ENCODE measurements at regions not wholly inside any gene's neighbourhood (a gene's known extent, or its start where the extent isn't known, plus 50 kb on each side); places are given as distances from the start of the nearest gene placed in this dataset.

DNA sequence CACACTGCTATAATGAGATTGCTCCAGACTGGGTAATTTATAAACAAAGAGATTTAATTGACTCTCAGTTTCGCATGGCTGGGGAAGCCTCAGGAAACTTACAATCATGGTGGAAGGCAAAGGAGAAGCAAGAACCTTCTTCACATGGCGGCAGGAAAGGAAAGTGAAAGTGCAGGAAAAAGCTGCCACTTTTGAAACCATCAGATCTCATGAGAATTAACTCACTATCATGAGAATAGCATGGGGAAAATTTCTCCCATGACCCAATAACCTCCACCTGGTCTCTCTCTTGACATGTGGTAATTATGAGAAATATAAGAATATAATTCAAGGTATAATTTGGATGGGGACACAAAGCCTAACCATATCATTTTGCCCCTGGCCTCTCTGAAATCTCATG, 884.2 kb downstream of the GLUD2 start:
- Histone ChIP-seq H3K4me3 (no peak overlapping the region), H3K27ac (ENCODE audit: control insufficient read depth, insufficient read depth) (no peak overlapping the region), H2AFZ (ENCODE audit: control insufficient read depth, low read depth, low read length) (no peak overlapping the region), H3K36me3 (ENCODE audit: control insufficient read depth in 2 of 2, insufficient read depth in 2 of 2, low read length in 1 of 2) (no peaks in the 10 kb centered on the region), H3K4me2 (ENCODE audit: control insufficient read depth, insufficient read depth) (no peak overlapping the region), H4K20me1 (ENCODE audit: control insufficient read depth, insufficient read depth) (no peaks in the 10 kb centered on the region), H3K79me2 (ENCODE audit: control insufficient read depth, insufficient read depth, low read length) (no peaks in the 10 kb centered on the region), H3K27me3 (replicated peaks in 1 of 2; ENCODE audit: control insufficient read depth in 2 of 2, insufficient read depth in 2 of 2, low read length in 1 of 2) (no peaks in the 10 kb centered on the region), H3K9me3 (replicated peaks; ENCODE audit: control insufficient read depth, insufficient read depth, low read length) (no peaks in the 10 kb centered on the region; the same call in 2 of the 3 replicates), H3K4me1 (ENCODE audit: control insufficient read depth, insufficient read depth, low read length) (no peaks in the 10 kb centered on the region), H3K9ac (ENCODE audit: control insufficient read depth, insufficient read depth, low read length) (no peak overlapping the region)
- CTCF ChIA-PET, result no interaction called here
- RAD21 ChIA-PET (ENCODE audit: unreplicated experiment), result no interaction called here
- no peak for FAIRE-seq
- intact Hi-C loops (cut with micrococcal nuclease; ENCODE audit: unreplicated experiment) (no loop called here), in situ Hi-C loops (cut with MboI) (no loop called here)
- SMC1A ChIA-PET (ENCODE audit: uncharacterized antibody, unreplicated experiment), result no interaction called here
- 23% methylated on average over 2 of the region's 2 CpGs for WGBS (ENCODE audit: insufficient coverage, insufficient replicate concordance, low lambda C conversion rate, missing lambda C conversion rate)
- ATAC-seq, result no peak
- TF ChIP-seq SMAD1 (IDR thresholded peaks at IDR 0.05; ENCODE audit: low read depth, partially characterized antibody) (no peak), NR2F1 (conservative IDR thresholded peaks at IDR 0.05) (0 out of 2 replicates have a peak, but pooled peaks have one; percentile 20), ASH2L (IDR thresholded peaks at IDR 0.05; ENCODE audit: borderline replicate concordance, low read depth) (no peak), MEF2B (IDR thresholded peaks at IDR 0.05; ENCODE audit: partially characterized antibody, poor library complexity, severe bottlenecking) (peak; percentile 61), STAT1 (conservative IDR thresholded peaks at IDR 0.05) (no peak), TARDBP (IDR thresholded peaks at IDR 0.05; ENCODE audit: borderline replicate concordance) (no peak), ZSCAN29 (IDR thresholded peaks at IDR 0.05) (no peak), MXI1 (IDR thresholded peaks at IDR 0.05; ENCODE audit: low read depth, low read length) (no peak), CBX5 (IDR thresholded peaks at IDR 0.05; ENCODE audit: low read depth) (no peak), ZNF274 (IDR thresholded peaks at IDR 0.05; ENCODE audit: insufficient read depth, insufficient read length) (no peak)
- TF ChIP-seq, protein P1, sequence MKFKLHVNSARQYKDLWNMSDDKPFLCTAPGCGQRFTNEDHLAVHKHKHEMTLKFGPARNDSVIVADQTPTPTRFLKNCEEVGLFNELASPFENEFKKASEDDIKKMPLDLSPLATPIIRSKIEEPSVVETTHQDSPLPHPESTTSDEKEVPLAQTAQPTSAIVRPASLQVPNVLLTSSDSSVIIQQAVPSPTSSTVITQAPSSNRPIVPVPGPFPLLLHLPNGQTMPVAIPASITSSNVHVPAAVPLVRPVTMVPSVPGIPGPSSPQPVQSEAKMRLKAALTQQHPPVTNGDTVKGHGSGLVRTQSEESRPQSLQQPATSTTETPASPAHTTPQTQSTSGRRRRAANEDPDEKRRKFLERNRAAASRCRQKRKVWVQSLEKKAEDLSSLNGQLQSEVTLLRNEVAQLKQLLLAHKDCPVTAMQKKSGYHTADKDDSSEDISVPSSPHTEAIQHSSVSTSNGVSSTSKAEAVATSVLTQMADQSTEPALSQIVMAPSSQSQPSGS (IDR thresholded peaks at IDR 0.05; ENCODE audit: low read length), result no peak
- TF ChIP-seq, protein P2, sequence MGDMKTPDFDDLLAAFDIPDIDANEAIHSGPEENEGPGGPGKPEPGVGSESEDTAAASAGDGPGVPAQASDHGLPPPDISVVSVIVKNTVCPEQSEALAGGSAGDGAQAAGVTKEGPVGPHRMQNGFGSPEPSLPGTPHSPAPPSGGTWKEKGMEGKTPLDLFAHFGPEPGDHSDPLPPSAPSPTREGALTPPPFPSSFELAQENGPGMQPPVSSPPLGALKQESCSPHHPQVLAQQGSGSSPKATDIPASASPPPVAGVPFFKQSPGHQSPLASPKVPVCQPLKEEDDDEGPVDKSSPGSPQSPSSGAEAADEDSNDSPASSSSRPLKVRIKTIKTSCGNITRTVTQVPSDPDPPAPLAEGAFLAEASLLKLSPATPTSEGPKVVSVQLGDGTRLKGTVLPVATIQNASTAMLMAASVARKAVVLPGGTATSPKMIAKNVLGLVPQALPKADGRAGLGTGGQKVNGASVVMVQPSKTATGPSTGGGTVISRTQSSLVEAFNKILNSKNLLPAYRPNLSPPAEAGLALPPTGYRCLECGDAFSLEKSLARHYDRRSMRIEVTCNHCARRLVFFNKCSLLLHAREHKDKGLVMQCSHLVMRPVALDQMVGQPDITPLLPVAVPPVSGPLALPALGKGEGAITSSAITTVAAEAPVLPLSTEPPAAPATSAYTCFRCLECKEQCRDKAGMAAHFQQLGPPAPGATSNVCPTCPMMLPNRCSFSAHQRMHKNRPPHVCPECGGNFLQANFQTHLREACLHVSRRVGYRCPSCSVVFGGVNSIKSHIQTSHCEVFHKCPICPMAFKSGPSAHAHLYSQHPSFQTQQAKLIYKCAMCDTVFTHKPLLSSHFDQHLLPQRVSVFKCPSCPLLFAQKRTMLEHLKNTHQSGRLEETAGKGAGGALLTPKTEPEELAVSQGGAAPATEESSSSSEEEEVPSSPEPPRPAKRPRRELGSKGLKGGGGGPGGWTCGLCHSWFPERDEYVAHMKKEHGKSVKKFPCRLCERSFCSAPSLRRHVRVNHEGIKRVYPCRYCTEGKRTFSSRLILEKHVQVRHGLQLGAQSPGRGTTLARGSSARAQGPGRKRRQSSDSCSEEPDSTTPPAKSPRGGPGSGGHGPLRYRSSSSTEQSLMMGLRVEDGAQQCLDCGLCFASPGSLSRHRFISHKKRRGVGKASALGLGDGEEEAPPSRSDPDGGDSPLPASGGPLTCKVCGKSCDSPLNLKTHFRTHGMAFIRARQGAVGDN (IDR thresholded peaks at IDR 0.05), result no peak
- TF ChIP-seq, protein P3, sequence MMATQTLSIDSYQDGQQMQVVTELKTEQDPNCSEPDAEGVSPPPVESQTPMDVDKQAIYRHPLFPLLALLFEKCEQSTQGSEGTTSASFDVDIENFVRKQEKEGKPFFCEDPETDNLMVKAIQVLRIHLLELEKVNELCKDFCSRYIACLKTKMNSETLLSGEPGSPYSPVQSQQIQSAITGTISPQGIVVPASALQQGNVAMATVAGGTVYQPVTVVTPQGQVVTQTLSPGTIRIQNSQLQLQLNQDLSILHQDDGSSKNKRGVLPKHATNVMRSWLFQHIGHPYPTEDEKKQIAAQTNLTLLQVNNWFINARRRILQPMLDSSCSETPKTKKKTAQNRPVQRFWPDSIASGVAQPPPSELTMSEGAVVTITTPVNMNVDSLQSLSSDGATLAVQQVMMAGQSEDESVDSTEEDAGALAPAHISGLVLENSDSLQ (IDR thresholded peaks at IDR 0.05), result no peak
- TF ChIP-seq, protein P4, sequence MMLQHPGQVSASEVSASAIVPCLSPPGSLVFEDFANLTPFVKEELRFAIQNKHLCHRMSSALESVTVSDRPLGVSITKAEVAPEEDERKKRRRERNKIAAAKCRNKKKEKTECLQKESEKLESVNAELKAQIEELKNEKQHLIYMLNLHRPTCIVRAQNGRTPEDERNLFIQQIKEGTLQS (IDR thresholded peaks at IDR 0.05; ENCODE audit: borderline replicate concordance, extremely low read depth, low read depth, low read length), result no peak
- TF ChIP-seq, protein P5, sequence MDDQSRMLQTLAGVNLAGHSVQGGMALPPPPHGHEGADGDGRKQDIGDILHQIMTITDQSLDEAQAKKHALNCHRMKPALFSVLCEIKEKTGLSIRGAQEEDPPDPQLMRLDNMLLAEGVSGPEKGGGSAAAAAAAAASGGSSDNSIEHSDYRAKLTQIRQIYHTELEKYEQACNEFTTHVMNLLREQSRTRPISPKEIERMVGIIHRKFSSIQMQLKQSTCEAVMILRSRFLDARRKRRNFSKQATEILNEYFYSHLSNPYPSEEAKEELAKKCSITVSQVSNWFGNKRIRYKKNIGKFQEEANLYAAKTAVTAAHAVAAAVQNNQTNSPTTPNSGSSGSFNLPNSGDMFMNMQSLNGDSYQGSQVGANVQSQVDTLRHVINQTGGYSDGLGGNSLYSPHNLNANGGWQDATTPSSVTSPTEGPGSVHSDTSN (IDR thresholded peaks at IDR 0.05; ENCODE audit: insufficient replicate concordance, low read depth, low read length), result no peak
- no TSS peak for BruUV-seq (replicated peaks)
- POLR2A ChIA-PET, result no interaction called here
- no peak for DNase-seq (ENCODE audit: low read depth, low spot score)

Measured in GM12878 (cell line).